ENCODE measurements at regions not wholly inside any gene's neighbourhood (a gene's known extent, or its start where the extent isn't known, plus 50 kb on each side); places are given as distances from the start of the nearest gene placed in this dataset.
A peak's percentile ranks its signal among the peaks of the same experiment; 100 is the strongest.

DNA sequence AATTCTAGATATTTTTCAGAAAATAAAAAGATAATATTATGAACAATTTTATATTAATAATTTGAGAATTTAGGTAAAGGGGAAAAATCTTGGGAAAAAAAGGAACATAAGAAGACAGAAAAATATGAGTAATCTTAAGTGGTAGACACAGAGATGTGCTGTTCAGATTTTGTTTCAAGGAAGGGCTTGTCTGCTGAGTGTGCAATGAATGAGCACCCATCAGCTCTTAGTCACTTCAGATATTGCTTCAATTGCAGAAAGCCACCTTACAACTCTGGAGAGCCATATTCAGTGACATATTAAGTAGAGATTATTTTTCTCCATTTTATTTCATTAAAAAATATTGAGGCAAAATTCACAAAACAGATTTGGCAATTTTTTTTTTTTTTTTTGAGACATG, 282.0 kb upstream of the CHST9 start:
- TF ChIP-seq, protein P1, sequence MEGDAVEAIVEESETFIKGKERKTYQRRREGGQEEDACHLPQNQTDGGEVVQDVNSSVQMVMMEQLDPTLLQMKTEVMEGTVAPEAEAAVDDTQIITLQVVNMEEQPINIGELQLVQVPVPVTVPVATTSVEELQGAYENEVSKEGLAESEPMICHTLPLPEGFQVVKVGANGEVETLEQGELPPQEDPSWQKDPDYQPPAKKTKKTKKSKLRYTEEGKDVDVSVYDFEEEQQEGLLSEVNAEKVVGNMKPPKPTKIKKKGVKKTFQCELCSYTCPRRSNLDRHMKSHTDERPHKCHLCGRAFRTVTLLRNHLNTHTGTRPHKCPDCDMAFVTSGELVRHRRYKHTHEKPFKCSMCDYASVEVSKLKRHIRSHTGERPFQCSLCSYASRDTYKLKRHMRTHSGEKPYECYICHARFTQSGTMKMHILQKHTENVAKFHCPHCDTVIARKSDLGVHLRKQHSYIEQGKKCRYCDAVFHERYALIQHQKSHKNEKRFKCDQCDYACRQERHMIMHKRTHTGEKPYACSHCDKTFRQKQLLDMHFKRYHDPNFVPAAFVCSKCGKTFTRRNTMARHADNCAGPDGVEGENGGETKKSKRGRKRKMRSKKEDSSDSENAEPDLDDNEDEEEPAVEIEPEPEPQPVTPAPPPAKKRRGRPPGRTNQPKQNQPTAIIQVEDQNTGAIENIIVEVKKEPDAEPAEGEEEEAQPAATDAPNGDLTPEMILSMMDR (IDR thresholded peaks at IDR 0.05; ENCODE audit: insufficient read depth, low read length, severe bottlenecking): no peak
- H3K36me3 ChIP-seq (ENCODE audit: control insufficient read depth, insufficient read depth, low read length): no peaks in the 10 kb centered on the region
- peak; percentile 25 for DNase-seq (ENCODE audit: low read depth)
- no peak for FAIRE-seq
- no peak overlapping the region for H3K4me3 ChIP-seq (ENCODE audit: low read depth, low read length)
- no peaks in the 10 kb centered on the region for H3K27me3 ChIP-seq (ENCODE audit: control insufficient read depth, insufficient read depth, low read length)

GRCh38 chr18:27461957-27462356, 276.8 kb upstream of the CHST9 start:
- Histone ChIP-seq H3K4me3 (ENCODE audit: low read depth, low read length) (no peak overlapping the region), H3K27me3 (ENCODE audit: control insufficient read depth, insufficient read depth, low read length) (no peaks in the 10 kb centered on the region), H3K36me3 (ENCODE audit: control insufficient read depth, insufficient read depth, low read length) (no peaks in the 10 kb centered on the region)
- no peak for DNase-seq (ENCODE audit: low read depth)
- no peak for FAIRE-seq
- TF ChIP-seq, protein P1 (IDR thresholded peaks at IDR 0.05; ENCODE audit: insufficient read depth, low read length, severe bottlenecking): no peak

DNA sequence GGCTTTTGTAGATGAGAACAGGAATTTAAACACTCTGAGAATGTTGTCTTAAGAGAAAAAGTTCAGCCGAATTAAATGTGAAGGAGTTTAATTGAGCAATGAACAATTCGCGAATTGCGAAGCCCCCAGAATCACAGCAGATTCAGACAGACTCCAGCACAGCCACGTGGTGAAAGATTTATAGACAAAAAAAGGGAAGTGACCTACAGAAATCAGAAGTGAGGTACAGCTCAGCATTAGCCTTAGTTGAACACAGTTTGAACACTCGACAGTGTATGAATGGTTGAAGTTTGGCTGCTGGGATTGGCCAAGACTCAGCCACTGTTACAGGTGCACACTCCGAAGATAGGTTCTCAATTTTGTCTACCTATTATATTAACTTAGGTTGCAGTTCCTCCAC, 264.0 kb upstream of the CHST9 start:
- Histone ChIP-seq H3K27me3 (ENCODE audit: control insufficient read depth, insufficient read depth, low read length) (no peaks in the 10 kb centered on the region), H3K36me3 (ENCODE audit: control insufficient read depth, insufficient read depth, low read length) (no peaks in the 10 kb centered on the region), H3K4me3 (ENCODE audit: low read depth, low read length) (no peak overlapping the region)
- TF ChIP-seq, protein P1 (IDR thresholded peaks at IDR 0.05; ENCODE audit: insufficient read depth, low read length, severe bottlenecking): no peak
- FAIRE-seq (no peak), DNase-seq (ENCODE audit: low read depth) (no peak)

DNA sequence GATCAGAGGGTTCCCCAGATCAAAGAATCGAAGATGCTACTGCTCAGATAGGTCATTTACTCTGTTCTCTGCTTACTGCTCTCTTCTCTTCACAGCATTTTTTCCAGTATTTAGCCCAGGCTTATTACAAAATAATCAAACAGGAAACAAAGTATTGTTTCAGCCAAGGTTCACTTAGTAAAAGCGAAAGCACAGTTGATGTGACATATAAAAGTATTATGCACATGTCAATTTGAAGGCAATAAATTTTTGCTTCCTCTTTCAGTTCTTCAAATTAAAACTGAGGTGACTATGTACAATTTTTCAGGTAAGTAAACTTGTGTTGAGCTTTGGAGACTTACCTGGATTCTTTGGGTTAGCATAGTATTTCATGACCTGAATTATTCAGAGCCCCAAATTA, 262.8 kb upstream of the CHST9 start:
- DNase-seq (ENCODE audit: low read depth) (no peak), FAIRE-seq (no peak)
- no peak overlapping the region for H3K4me3 ChIP-seq (ENCODE audit: low read depth, low read length)
- H3K36me3 ChIP-seq (ENCODE audit: control insufficient read depth, insufficient read depth, low read length): no peaks in the 10 kb centered on the region
- TF ChIP-seq, protein P1 (IDR thresholded peaks at IDR 0.05; ENCODE audit: insufficient read depth, low read length, severe bottlenecking): no peak
- H3K27me3 ChIP-seq (ENCODE audit: control insufficient read depth, insufficient read depth, low read length): no peaks in the 10 kb centered on the region

DNA sequence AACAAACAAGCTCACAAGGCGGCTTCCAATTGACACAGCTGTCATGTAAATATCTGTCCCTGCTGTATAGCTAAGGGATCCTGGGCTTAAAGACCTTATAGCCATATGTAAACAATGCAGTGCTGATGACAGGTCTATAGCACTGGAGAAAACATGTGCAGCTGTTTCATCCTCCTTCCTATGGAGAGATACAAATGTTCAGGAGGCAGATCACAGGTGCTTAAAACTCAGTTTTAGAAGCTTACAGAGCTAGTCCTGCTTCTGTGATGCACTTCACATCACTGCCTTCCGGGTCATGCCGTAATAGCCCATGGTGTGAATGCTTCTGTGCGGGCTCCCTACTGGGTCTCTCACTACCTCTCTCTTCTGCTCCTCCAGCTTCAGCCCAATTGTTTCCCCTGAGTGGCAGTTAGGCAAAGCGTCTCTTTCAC, 262.4 kb upstream of the CHST9 start:
- no peak for FAIRE-seq
- Histone ChIP-seq H3K4me3 (ENCODE audit: low read depth, low read length) (no peak overlapping the region), H3K27me3 (ENCODE audit: control insufficient read depth, insufficient read depth, low read length) (no peaks in the 10 kb centered on the region), H3K36me3 (ENCODE audit: control insufficient read depth, insufficient read depth, low read length) (no peaks in the 10 kb centered on the region)
- TF ChIP-seq, protein P1 (IDR thresholded peaks at IDR 0.05; ENCODE audit: insufficient read depth, low read length, severe bottlenecking): no peak
- no peak for DNase-seq (ENCODE audit: low read depth)

GRCh38 chr18:27430595-27430994, 245.5 kb upstream of the CHST9 start:
- no peak overlapping the region for H3K4me3 ChIP-seq (ENCODE audit: low read depth, low read length)
- FAIRE-seq (no peak), DNase-seq (ENCODE audit: low read depth) (no peak)
- no peaks in the 10 kb centered on the region for H3K36me3 ChIP-seq (ENCODE audit: control insufficient read depth, insufficient read depth, low read length)
- TF ChIP-seq, protein P1 (IDR thresholded peaks at IDR 0.05; ENCODE audit: insufficient read depth, low read length, severe bottlenecking): no peak
- H3K27me3 ChIP-seq (ENCODE audit: control insufficient read depth, insufficient read depth, low read length): no peaks in the 10 kb centered on the region

Data from bronchial epithelial cell (primary cell).